ENCODE measurements at regions not wholly inside any gene's neighbourhood (a gene's known extent, or its start where the extent isn't known, plus 50 kb on each side); places are given as distances from the start of the nearest gene placed in this dataset.
"Not testable (repeated sequence)": the region's sequence is repeated elsewhere in the genome, so short reads cannot be mapped to it uniquely, and the experiment has no call there.

- H4K20me1 ChIP-seq (ENCODE audit: insufficient read depth, low read length): no peaks in the 10 kb centered on the region
- no peak overlapping the region for H3K4me3 ChIP-seq (ENCODE audit: low read depth, low read length, poor library complexity, severe bottlenecking)
- no peaks in the 10 kb centered on the region for H3K9me2 ChIP-seq (ENCODE audit: insufficient read depth, low read length)
- ChIA-PET CTCF (ENCODE audit: unreplicated experiment) (no interaction called here), POLR2A (no interaction called here)
- TF ChIP-seq CTCF (conservative IDR thresholded peaks at IDR 0.05; ENCODE audit: low read length): no peak
- TF ChIP-seq EZH2phosphoT487 (IDR thresholded peaks at IDR 0.05; ENCODE audit: borderline replicate concordance, low read depth, low read length): no peak
- no peaks in the 10 kb centered on the region for H3K79me2 ChIP-seq (ENCODE audit: insufficient read depth, low read depth, low read length)
- H3K9me3 ChIP-seq (ENCODE audit: low read length): no peaks in the 10 kb centered on the region
- H3K36me3 ChIP-seq (ENCODE audit: insufficient read depth, low read length): no peaks in the 10 kb centered on the region
- no peak for DNase-seq (ENCODE audit: low spot score)
- H3K4me2 ChIP-seq (ENCODE audit: low read length): no peak overlapping the region
- BruUV-seq (replicated peaks): no TSS peak
- no peak overlapping the region for H2AFZ ChIP-seq (ENCODE audit: low read length)
- intact Hi-C loops (cut with micrococcal nuclease; ENCODE audit: unreplicated experiment): no loop called here
- H3K4me1 ChIP-seq (ENCODE audit: insufficient read depth, low read length, poor library complexity, severe bottlenecking): no peaks in the 10 kb centered on the region
- no peak overlapping the region for H3K27ac ChIP-seq (ENCODE audit: low read depth, low read length, poor library complexity, severe bottlenecking)
Observed at GRCh38 chrX:41029332-41029731, 55.9 kb upstream of the USP9X start.

GRCh38 chrX:41031256-41031967 lies 53.8 kb upstream of the USP9X start:
- no peak overlapping the region for H2AFZ ChIP-seq (ENCODE audit: low read length)
- H3K4me2 ChIP-seq (ENCODE audit: low read length): no peak overlapping the region
- no peaks in the 10 kb centered on the region for H3K79me2 ChIP-seq (ENCODE audit: insufficient read depth, low read depth, low read length)
- intact Hi-C loops (cut with micrococcal nuclease; ENCODE audit: unreplicated experiment): no loop called here
- no peak overlapping the region for H3K4me3 ChIP-seq (ENCODE audit: low read depth, low read length, poor library complexity, severe bottlenecking)
- H3K36me3 ChIP-seq (ENCODE audit: insufficient read depth, low read length): no peaks in the 10 kb centered on the region
- POLR2A ChIA-PET: no interaction called here
- BruUV-seq (replicated peaks): no TSS peak
- TF ChIP-seq EZH2phosphoT487 (IDR thresholded peaks at IDR 0.05; ENCODE audit: borderline replicate concordance, low read depth, low read length): no peak
- TF ChIP-seq CTCF (conservative IDR thresholded peaks at IDR 0.05; ENCODE audit: low read length): no peak
- H3K9me2 ChIP-seq (ENCODE audit: insufficient read depth, low read length): no peaks in the 10 kb centered on the region
- DNase-seq (ENCODE audit: low spot score): no peak
- no peaks in the 10 kb centered on the region for H4K20me1 ChIP-seq (ENCODE audit: insufficient read depth, low read length)
- no peak overlapping the region for H3K27ac ChIP-seq (ENCODE audit: low read depth, low read length, poor library complexity, severe bottlenecking)
- CTCF ChIA-PET (ENCODE audit: unreplicated experiment): no interaction called here
- H3K9me3 ChIP-seq (ENCODE audit: low read length): no peaks in the 10 kb centered on the region
- H3K4me1 ChIP-seq (ENCODE audit: insufficient read depth, low read length, poor library complexity, severe bottlenecking): no peaks in the 10 kb centered on the region

GRCh38 chrX:41033299-41033698 lies 51.9 kb upstream of the USP9X start:
- Histone ChIP-seq H3K4me1 (ENCODE audit: insufficient read depth, low read length, poor library complexity, severe bottlenecking) (no peaks in the 10 kb centered on the region), H3K36me3 (ENCODE audit: insufficient read depth, low read length) (no peaks in the 10 kb centered on the region), H3K4me3 (ENCODE audit: low read depth, low read length, poor library complexity, severe bottlenecking) (no peak overlapping the region), H3K9me3 (ENCODE audit: low read length) (no peaks in the 10 kb centered on the region), H3K9me2 (ENCODE audit: insufficient read depth, low read length) (no peaks in the 10 kb centered on the region), H3K79me2 (ENCODE audit: insufficient read depth, low read depth, low read length) (no peaks in the 10 kb centered on the region), H2AFZ (ENCODE audit: low read length) (no peak overlapping the region), H3K27ac (ENCODE audit: low read depth, low read length, poor library complexity, severe bottlenecking) (no peak overlapping the region), H4K20me1 (ENCODE audit: insufficient read depth, low read length) (no peaks in the 10 kb centered on the region), H3K4me2 (ENCODE audit: low read length) (no peak overlapping the region)
- TF ChIP-seq CTCF (conservative IDR thresholded peaks at IDR 0.05; ENCODE audit: low read length): no peak
- no peak for TF ChIP-seq EZH2phosphoT487 (IDR thresholded peaks at IDR 0.05; ENCODE audit: borderline replicate concordance, low read depth, low read length)
- intact Hi-C loops (cut with micrococcal nuclease; ENCODE audit: unreplicated experiment): no loop called here
- ChIA-PET POLR2A (no interaction called here), CTCF (ENCODE audit: unreplicated experiment) (no interaction called here)
- DNase-seq (ENCODE audit: low spot score): no peak
- BruUV-seq (replicated peaks): no TSS peak

GRCh38 chrX:41034902-41035301 lies 50.3 kb upstream of the USP9X start:
- H3K4me2 ChIP-seq (ENCODE audit: low read length); H3K4me1 ChIP-seq (ENCODE audit: insufficient read depth, low read length, poor library complexity, severe bottlenecking); H3K9me2 ChIP-seq (ENCODE audit: insufficient read depth, low read length); H3K9me3 ChIP-seq (ENCODE audit: low read length); CTCF ChIA-PET (ENCODE audit: unreplicated experiment); H2AFZ ChIP-seq (ENCODE audit: low read length); intact Hi-C loops (cut with micrococcal nuclease; ENCODE audit: unreplicated experiment); BruUV-seq (replicated peaks); H4K20me1 ChIP-seq (ENCODE audit: insufficient read depth, low read length); H3K36me3 ChIP-seq (ENCODE audit: insufficient read depth, low read length); H3K79me2 ChIP-seq (ENCODE audit: insufficient read depth, low read depth, low read length); H3K4me3 ChIP-seq (ENCODE audit: low read depth, low read length, poor library complexity, severe bottlenecking); DNase-seq (ENCODE audit: low spot score); H3K27ac ChIP-seq (ENCODE audit: low read depth, low read length, poor library complexity, severe bottlenecking): not testable (repeated sequence)
- POLR2A ChIA-PET: interaction anchor here (0.6 kb wide), 2 partner anchors 112 to 477 kb away, joined by 3 to 8 read pairs; no protein-coding TSS in a partner anchor

All from OCI-LY7 (cell line).